ENCODE measurements at regions not wholly inside any gene's neighbourhood (a gene's known extent, or its start where the extent isn't known, plus 50 kb on each side); places are given as distances from the start of the nearest gene placed in this dataset.

- no peaks in the 10 kb centered on the region for H3K36me3 ChIP-seq
- ATAC-seq = no peak
- intact Hi-C loops (cut with DNase I) = loop anchor here in 1 of 10 donors (5.0 kb wide), 1 partner anchor 790 kb away; no protein-coding TSS in a partner anchor
- DNase-seq = no peak
- H3K4me1 ChIP-seq = peaks cover 0 to 11% (median 0%) of the 10 kb centered on the region in 9 donors
- no peak for TF ChIP-seq CTCF (IDR thresholded peaks at IDR 0.05)
- no peak overlapping the region for H3K4me3 ChIP-seq
- H3K27ac ChIP-seq = no peak overlapping the region
- no peaks in the 10 kb centered on the region for H3K9me3 ChIP-seq
- no peaks in the 10 kb centered on the region for H3K27me3 ChIP-seq
- 80 to 89% methylated on average over 3 of the region's 3 CpGs for WGBS, 2 donors
Observed at GRCh38 chr2:52862801-52863200, 904.8 kb upstream of the CHAC2 start.

- H3K4me3 ChIP-seq = no peak overlapping the region
- ATAC-seq = no peak
- intact Hi-C loops (cut with DNase I) = loop anchor here in 1 of 10 donors (5.0 kb wide), 1 partner anchor 791 kb away; no protein-coding TSS in a partner anchor
Observed at GRCh38 chr2:52861596-52861995, 906.0 kb upstream of the CHAC2 start.

GRCh38 chr2:52859065-52859464 lies 908.5 kb upstream of the CHAC2 start:
- WGBS, 2 donors = 35% methylated on average over 2 of the region's 2 CpGs
- no peak overlapping the region for H3K27ac ChIP-seq
- peaks cover 0 to 11% (median 0%) of the 10 kb centered on the region in 9 donors for H3K4me1 ChIP-seq
- H3K27me3 ChIP-seq = no peaks in the 10 kb centered on the region
- intact Hi-C loops (cut with DNase I) = no loop called here
- ATAC-seq (no peak), DNase-seq (no peak)
- no peak overlapping the region for H3K4me3 ChIP-seq
- no peaks in the 10 kb centered on the region for H3K36me3 ChIP-seq
- no peak for TF ChIP-seq CTCF (IDR thresholded peaks at IDR 0.05)
- peaks cover 0 to 13% (median 0%) of the 10 kb centered on the region in 11 donors for H3K9me3 ChIP-seq

More at GRCh38 chr2:52861596-52861995, 906.0 kb upstream of the CHAC2 start:
- no peak for DNase-seq
- peaks cover 0 to 11% (median 0%) of the 10 kb centered on the region in 9 donors for H3K4me1 ChIP-seq
- no peaks in the 10 kb centered on the region for H3K36me3 ChIP-seq
- no peaks in the 10 kb centered on the region for H3K9me3 ChIP-seq
- no peak for TF ChIP-seq CTCF (IDR thresholded peaks at IDR 0.05)
- 82 to 88% methylated on average over 4 of the region's 4 CpGs for WGBS, 2 donors
- H3K27ac ChIP-seq = no peak overlapping the region
- no peaks in the 10 kb centered on the region for H3K27me3 ChIP-seq

- TF ChIP-seq CTCF (IDR thresholded peaks at IDR 0.05) = no peak
- Histone ChIP-seq H3K36me3 (no peaks in the 10 kb centered on the region), H3K4me3 (no peak overlapping the region), H3K4me1 (peaks cover 0 to 11% (median 0%) of the 10 kb centered on the region in 9 donors), H3K27ac (no peak overlapping the region), H3K9me3 (peaks cover 0 to 20% (median 0%) of the 10 kb centered on the region in 11 donors), H3K27me3 (no peaks in the 10 kb centered on the region)
- ATAC-seq = no peak
- 78 to 84% methylated on average over 3 of the region's 3 CpGs for WGBS, 2 donors
- intact Hi-C loops (cut with DNase I) = no loop called here
- no peak for DNase-seq
Observed at GRCh38 chr2:52857722-52858121, 909.9 kb upstream of the CHAC2 start.
